Calu3 (cell line): ENCODE measurements at regions not wholly inside any gene's neighbourhood (a gene's known extent, or its start where the extent isn't known, plus 50 kb on each side); places are given as distances from the start of the nearest gene placed in this dataset.

Source experiments
- BruUV-seq: library from RNA; stranded (reverse); fragments of 400-500 nt; replicated peaks from 2 replicates; lab custom pipeline; 2021; lab: Mats Ljungman, UMichigan
- CTCF ChIA-PET: fragments of 300-600 bp; sonication (Branson Sonifier 250); formaldehyde crosslinking; loops from one replicate; lab custom pipeline; 2022; ENCODE audit warnings: antibody characterized with exemption; lab: Charles Lee
- DNase-seq: peaks from one replicate; pipeline ENCODE4 v3.0.0; 2022
- H3K27ac Mint-ChIP-seq: one replicate; pipeline ENCODE4 v1.8.0; 2022; ENCODE audit warnings: mixed read lengths; ENCODE audit not compliant: unreplicated experiment
- H3K27me3 Mint-ChIP-seq: one replicate; pipeline ENCODE4 v1.8.0; 2022; ENCODE audit warnings: mixed read lengths; ENCODE audit not compliant: unreplicated experiment
- H3K36me3 Mint-ChIP-seq: one replicate; pipeline ENCODE4 v1.8.0; 2022; ENCODE audit warnings: mild to moderate bottlenecking, moderate library complexity, mixed read lengths; ENCODE audit not compliant: insufficient read depth, unreplicated experiment
- H3K4me1 Mint-ChIP-seq: one replicate; pipeline ENCODE4 v1.8.0; 2022; ENCODE audit warnings: mild to moderate bottlenecking, low read depth, mixed read lengths; ENCODE audit not compliant: unreplicated experiment
- H3K4me3 Mint-ChIP-seq: one replicate; pipeline ENCODE4 v1.8.0; 2022; ENCODE audit warnings: mild to moderate bottlenecking, low read depth, moderate library complexity, mixed read lengths; ENCODE audit not compliant: unreplicated experiment
- H3K9me3 Mint-ChIP-seq: one replicate; pipeline ENCODE4 v1.8.0; 2022; ENCODE audit warnings: low read depth, mixed read lengths; ENCODE audit not compliant: unreplicated experiment
- CTCF ChIP-seq: fragments of 200-600 bp; IDR thresholded peaks from one replicate; pipeline ENCODE4 v1.8.0; 2022; ENCODE audit warnings: antibody characterized with exemption; ENCODE audit not compliant: unreplicated experiment
- intact Hi-C: fragments of 100-400 bp; cut with micrococcal nuclease; formaldehyde crosslinking; loops from one replicate; pipeline ENCODE4 v1.10.0; 2022; ENCODE audit not compliant: unreplicated experiment

GRCh38 chr2:126241001-126241400 lies 415.0 kb upstream of the GYPC start:
- CTCF ChIA-PET = no interaction called here
- TF ChIP-seq CTCF = no peak
- no peak overlapping the region for H3K27ac Mint-ChIP-seq

GRCh38 chr2:126241411-126241810 lies 414.5 kb upstream of the GYPC start:
- intact Hi-C loops = no loop called here
- Mint-ChIP-seq H3K9me3 (peaks cover 10% of the 10 kb centered on the region), H3K27ac (no peak overlapping the region), H3K4me3 (no peak overlapping the region), H3K36me3 (no peaks in the 10 kb centered on the region), H3K27me3 (no peaks in the 10 kb centered on the region), H3K4me1 (no peaks in the 10 kb centered on the region)
- no peak for DNase-seq
- CTCF ChIA-PET = no interaction called here
- no peak for TF ChIP-seq CTCF
- BruUV-seq = no TSS peak

More at GRCh38 chr2:126241001-126241400, 415.0 kb upstream of the GYPC start:
- H3K4me3 Mint-ChIP-seq = no peak overlapping the region
- no peaks in the 10 kb centered on the region for H3K4me1 Mint-ChIP-seq
- intact Hi-C loops = no loop called here
- H3K36me3 Mint-ChIP-seq = no peaks in the 10 kb centered on the region
- peaks cover 10% of the 10 kb centered on the region for H3K9me3 Mint-ChIP-seq
- DNase-seq = no peak
- no TSS peak for BruUV-seq
- no peaks in the 10 kb centered on the region for H3K27me3 Mint-ChIP-seq

- BruUV-seq = no TSS peak
- Mint-ChIP-seq H3K4me3 (no peak overlapping the region), H3K36me3 (no peaks in the 10 kb centered on the region), H3K9me3 (peaks cover 9% of the 10 kb centered on the region), H3K27ac (no peak overlapping the region), H3K27me3 (no peaks in the 10 kb centered on the region), H3K4me1 (no peaks in the 10 kb centered on the region)
- no peak for DNase-seq
- no peak for TF ChIP-seq CTCF
- CTCF ChIA-PET = no interaction called here
- intact Hi-C loops = no loop called here
Measured at GRCh38 chr2:126244937-126245336, 411.0 kb upstream of the GYPC start.

GRCh38 chr2:126253669-126254068 lies 402.3 kb upstream of the GYPC start:
- H3K27ac Mint-ChIP-seq = no peak overlapping the region

More at GRCh38 chr2:126253669-126254068, 402.3 kb upstream of the GYPC start:
- no peak overlapping the region for H3K4me3 Mint-ChIP-seq
- DNase-seq = no peak
- no TSS peak for BruUV-seq
- CTCF ChIA-PET = no interaction called here
- intact Hi-C loops = no loop called here
- H3K4me1 Mint-ChIP-seq = no peaks in the 10 kb centered on the region
- H3K36me3 Mint-ChIP-seq = no peaks in the 10 kb centered on the region
- TF ChIP-seq CTCF = no peak
- peaks cover 13% of the 10 kb centered on the region for H3K9me3 Mint-ChIP-seq
- no peaks in the 10 kb centered on the region for H3K27me3 Mint-ChIP-seq
